ENCODE measurements at regions not wholly inside any gene's neighbourhood (a gene's known extent, or its start where the extent isn't known, plus 50 kb on each side); places are given as distances from the start of the nearest gene placed in this dataset.
"Not testable (repeated sequence)": the region's sequence is repeated elsewhere in the genome, so short reads cannot be mapped to it uniquely, and the experiment has no call there.

GRCh38 chr14:105733081-105734065 lies 207.0 kb downstream of the TMEM121 start:
- Histone ChIP-seq H3K4me3 (ENCODE audit: insufficient read depth, low read depth, low read length) (no peak overlapping the region), H3K27ac (ENCODE audit: low read depth, low read length) (no peak overlapping the region), H3K4me1 (ENCODE audit: insufficient read depth, low read length) (no peaks in the 10 kb centered on the region), H2AFZ (ENCODE audit: low read depth, low read length) (no peak overlapping the region), H4K20me1 (ENCODE audit: insufficient read depth, low read length) (no peaks in the 10 kb centered on the region), H3K79me2 (ENCODE audit: insufficient read depth, low read length) (no peaks in the 10 kb centered on the region), H3K36me3 (ENCODE audit: insufficient read depth, low read length) (no peaks in the 10 kb centered on the region), H3K27me3 (ENCODE audit: insufficient read depth, low read length) (no peaks in the 10 kb centered on the region), H3K9me3 (ENCODE audit: insufficient read depth, low read depth, low read length) (peaks cover 12% of the 10 kb centered on the region), H3K4me2 (ENCODE audit: low read length) (no peak overlapping the region), H3K9ac (ENCODE audit: low read length) (no peak overlapping the region)
- Mint-ChIP-seq H3K4me3 (ENCODE audit: unreplicated experiment) (no peak overlapping the region), H3K9me3 (ENCODE audit: unreplicated experiment) (peaks cover 26% of the 10 kb centered on the region), H3K36me3 (ENCODE audit: low read depth, unreplicated experiment) (no peaks in the 10 kb centered on the region), H3K27me3 (ENCODE audit: low read depth, unreplicated experiment) (no peaks in the 10 kb centered on the region), H3K27ac (ENCODE audit: unreplicated experiment) (no peak overlapping the region), H3K4me1 (ENCODE audit: low read depth, unreplicated experiment) (no peaks in the 10 kb centered on the region)
- TF ChIP-seq EZH2 (IDR thresholded peaks at IDR 0.05; ENCODE audit: insufficient read depth, low read length), result no peak
- TF ChIP-seq CTCF (IDR thresholded peaks at IDR 0.05; ENCODE audit: insufficient read depth, low read depth, low read length), result no peak
- DNase-seq (ENCODE audit: low read depth), result no peak
- FAIRE-seq, result no peak

DNA sequence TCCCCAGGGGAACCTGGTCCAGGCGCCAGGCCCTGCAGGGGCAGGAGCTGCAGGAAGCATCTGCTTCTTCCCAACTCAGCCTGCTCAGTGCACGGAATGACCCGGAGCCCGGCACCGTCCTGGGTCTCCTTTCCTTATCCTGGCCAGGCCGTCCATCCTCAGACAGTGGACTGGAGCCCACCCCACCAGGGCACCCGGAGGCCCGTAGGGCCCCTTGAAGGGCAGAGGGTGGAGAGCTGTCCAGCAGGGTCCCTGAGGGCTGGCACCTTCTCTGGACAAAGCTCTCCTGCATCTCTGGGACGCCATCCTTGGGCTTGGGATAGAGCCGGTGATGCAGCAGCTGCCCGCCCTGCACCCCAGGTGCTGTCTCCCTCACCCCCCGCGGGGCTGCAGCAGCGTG lies 207.9 kb downstream of the TMEM121 start:
- H3K4me1 Mint-ChIP-seq (ENCODE audit: low read depth, unreplicated experiment); H3K27ac Mint-ChIP-seq (ENCODE audit: unreplicated experiment); H3K27me3 ChIP-seq (ENCODE audit: insufficient read depth, low read length); H3K27ac ChIP-seq (ENCODE audit: low read depth, low read length); H2AFZ ChIP-seq (ENCODE audit: low read depth, low read length); H3K4me2 ChIP-seq (ENCODE audit: low read length); H3K4me3 Mint-ChIP-seq (ENCODE audit: unreplicated experiment); H3K4me3 ChIP-seq (ENCODE audit: insufficient read depth, low read depth, low read length); FAIRE-seq; H3K9ac ChIP-seq (ENCODE audit: low read length); H3K36me3 ChIP-seq (ENCODE audit: insufficient read depth, low read length); H3K27me3 Mint-ChIP-seq (ENCODE audit: low read depth, unreplicated experiment); H3K36me3 Mint-ChIP-seq (ENCODE audit: low read depth, unreplicated experiment); H3K4me1 ChIP-seq (ENCODE audit: insufficient read depth, low read length); H3K79me2 ChIP-seq (ENCODE audit: insufficient read depth, low read length); H4K20me1 ChIP-seq (ENCODE audit: insufficient read depth, low read length); DNase-seq (ENCODE audit: low read depth): not testable (repeated sequence)
- H3K9me3 ChIP-seq (ENCODE audit: insufficient read depth, low read depth, low read length), result peaks cover 14% of the 10 kb centered on the region
- peaks cover 26% of the 10 kb centered on the region for H3K9me3 Mint-ChIP-seq (ENCODE audit: unreplicated experiment)

GRCh38 chr14:105736331-105736730 lies 209.9 kb downstream of the TMEM121 start:
- H4K20me1 ChIP-seq (ENCODE audit: insufficient read depth, low read length); H3K4me3 ChIP-seq (ENCODE audit: insufficient read depth, low read depth, low read length); H3K9ac ChIP-seq (ENCODE audit: low read length); H3K4me1 Mint-ChIP-seq (ENCODE audit: low read depth, unreplicated experiment); FAIRE-seq; H3K36me3 ChIP-seq (ENCODE audit: insufficient read depth, low read length); H3K4me3 Mint-ChIP-seq (ENCODE audit: unreplicated experiment); DNase-seq (ENCODE audit: low read depth); H3K36me3 Mint-ChIP-seq (ENCODE audit: low read depth, unreplicated experiment); H2AFZ ChIP-seq (ENCODE audit: low read depth, low read length); H3K4me1 ChIP-seq (ENCODE audit: insufficient read depth, low read length); H3K27ac Mint-ChIP-seq (ENCODE audit: unreplicated experiment); H3K4me2 ChIP-seq (ENCODE audit: low read length); H3K27me3 ChIP-seq (ENCODE audit: insufficient read depth, low read length); H3K79me2 ChIP-seq (ENCODE audit: insufficient read depth, low read length); H3K27me3 Mint-ChIP-seq (ENCODE audit: low read depth, unreplicated experiment); H3K27ac ChIP-seq (ENCODE audit: low read depth, low read length): not testable (repeated sequence)
- H3K9me3 ChIP-seq (ENCODE audit: insufficient read depth, low read depth, low read length), result peaks cover 14% of the 10 kb centered on the region
- peaks cover 18% of the 10 kb centered on the region for H3K9me3 Mint-ChIP-seq (ENCODE audit: unreplicated experiment)
